ENCODE measurements at regions not wholly inside any gene's neighbourhood (a gene's known extent, or its start where the extent isn't known, plus 50 kb on each side); places are given as distances from the start of the nearest gene placed in this dataset.

DNA sequence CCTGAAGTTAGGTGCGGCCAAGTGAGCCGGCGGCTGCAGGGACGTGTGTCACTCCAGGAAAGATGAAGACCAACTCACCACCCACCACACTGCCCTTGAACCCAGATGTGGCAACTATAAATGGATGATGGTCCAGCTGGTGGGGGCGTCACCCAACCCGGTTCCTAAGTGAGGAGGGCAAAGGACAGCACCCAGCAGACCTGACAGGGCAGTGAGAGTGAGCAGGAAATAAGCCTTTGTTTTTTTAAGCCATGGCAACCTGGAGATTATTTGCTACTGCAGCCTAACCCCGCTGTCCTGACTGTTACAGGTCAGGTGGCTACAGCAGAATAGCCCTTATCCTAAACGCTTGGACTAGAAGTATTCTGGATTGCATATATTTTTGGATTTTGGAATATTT, 228.9 kb downstream of the CTTN start:
- Histone ChIP-seq H3K9me3 (replicated peaks; ENCODE audit: control insufficient read depth, insufficient read depth, low read depth, low read length) (no peaks in the 10 kb centered on the region), H3K4me2 (ENCODE audit: insufficient read depth, low read length) (no peak overlapping the region), H3K36me3 (ENCODE audit: control insufficient read depth, insufficient read depth, low read length) (no peaks in the 10 kb centered on the region), H3K4me1 (replicated peaks in 1 of 2; ENCODE audit: control insufficient read depth in 2 of 2, insufficient read depth in 2 of 2, low read length in 2 of 2) (peaks cover 0 to 10% of the 10 kb centered on the region in 2 experiments; a peak in 2 of 5 replicates), H4K20me1 (replicated peaks; ENCODE audit: control insufficient read depth, insufficient read depth, low read length) (peaks cover 6% of the 10 kb centered on the region; the same call in 1 of the 2 replicates), H3K79me2 (ENCODE audit: control insufficient read depth, insufficient read depth, low read length) (no peaks in the 10 kb centered on the region), H3K9ac (ENCODE audit: insufficient read depth in 1 of 2, low read depth in 2 of 2, low read length in 2 of 2) (no peak overlapping the region), H3K27ac (ENCODE audit: extremely low read depth, low read depth, low read length) (no peak overlapping the region), H3K9me1 (ENCODE audit: control insufficient read depth, insufficient read depth, low read length) (no peaks in the 10 kb centered on the region), H3K27me3 (ENCODE audit: control insufficient read depth in 2 of 2, insufficient read depth in 2 of 2, low read length in 2 of 2) (peaks cover 7 to 57% of the 10 kb centered on the region in 2 experiments; a peak in 3 of 5 replicates), H3K4me3 (no peak overlapping the region), H2AFZ (ENCODE audit: low read depth, low read length) (no peak overlapping the region)
- WGBS (ENCODE audit: insufficient coverage, low coverage, missing lambda C conversion rate): 1% methylated on average over 8 of the region's 8 CpGs
- intact Hi-C loops (cut with micrococcal nuclease) (no loop called here), in situ Hi-C loops (cut with MboI) (no loop called here)
- DNase-seq (ENCODE audit: extremely low read depth in 1 of 4, low spot score in 3 of 4) (no peak), ATAC-seq (no peak), FAIRE-seq (no peak)
- ChIA-PET CTCF (ENCODE audit: low intra/inter-chr PET ratio) (no interaction called here), POLR2A (no interaction called here)
- BruUV-seq (replicated peaks): no TSS peak
- TF ChIP-seq, protein P1, sequence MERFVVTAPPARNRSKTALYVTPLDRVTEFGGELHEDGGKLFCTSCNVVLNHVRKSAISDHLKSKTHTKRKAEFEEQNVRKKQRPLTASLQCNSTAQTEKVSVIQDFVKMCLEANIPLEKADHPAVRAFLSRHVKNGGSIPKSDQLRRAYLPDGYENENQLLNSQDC (CRISPR knock-in tag; IDR thresholded peaks at IDR 0.05): no peak
- no peak for TF ChIP-seq KDM5B (IDR thresholded peaks at IDR 0.05; ENCODE audit: insufficient replicate concordance, low read depth, low read length)
- no peak for TF ChIP-seq PHF21A (IDR thresholded peaks at IDR 0.05; ENCODE audit: borderline replicate concordance, low read depth)
- no peak for TF ChIP-seq ZNF324 (CRISPR knock-in tag; IDR thresholded peaks at IDR 0.05)
- no peak for TF ChIP-seq TRIM24 (IDR thresholded peaks at IDR 0.05)
- no peak for TF ChIP-seq SOX6 (IDR thresholded peaks at IDR 0.05)
- TF ChIP-seq TAF7 (tag; IDR thresholded peaks at IDR 0.05): no peak
- TF ChIP-seq JUNB (CRISPR knock-in tag; conservative IDR thresholded peaks at IDR 0.05): no peak
- no peak for TF ChIP-seq ZNF133 (CRISPR knock-in tag; IDR thresholded peaks at IDR 0.05)
- no peak for TF ChIP-seq PYGO2 (tag; IDR thresholded peaks at IDR 0.05)
- no peak for TF ChIP-seq LARP7 (IDR thresholded peaks at IDR 0.05)
- TF ChIP-seq TCF3 (CRISPR knock-in tag; IDR thresholded peaks at IDR 0.05): no peak
- no peak for TF ChIP-seq ZC3H8 (IDR thresholded peaks at IDR 0.05)
- no peak for TF ChIP-seq SUPT5H (IDR thresholded peaks at IDR 0.05)
- no peak for TF ChIP-seq ZBTB17 (CRISPR knock-in tag; IDR thresholded peaks at IDR 0.05)
- TF ChIP-seq YY1 (IDR thresholded peaks at IDR 0.05; ENCODE audit: borderline replicate concordance in 1 of 3, control insufficient read depth in 1 of 3, extremely low read depth in 1 of 3, insufficient read depth in 3 of 3, insufficient read length in 1 of 3, insufficient replicate concordance in 2 of 3, low read depth in 1 of 3, low read length in 2 of 3): no peak
- no peak for TF ChIP-seq HNRNPLL (IDR thresholded peaks at IDR 0.05; ENCODE audit: low read depth, low read length, poor library complexity, severe bottlenecking)
- TF ChIP-seq, protein P2, sequence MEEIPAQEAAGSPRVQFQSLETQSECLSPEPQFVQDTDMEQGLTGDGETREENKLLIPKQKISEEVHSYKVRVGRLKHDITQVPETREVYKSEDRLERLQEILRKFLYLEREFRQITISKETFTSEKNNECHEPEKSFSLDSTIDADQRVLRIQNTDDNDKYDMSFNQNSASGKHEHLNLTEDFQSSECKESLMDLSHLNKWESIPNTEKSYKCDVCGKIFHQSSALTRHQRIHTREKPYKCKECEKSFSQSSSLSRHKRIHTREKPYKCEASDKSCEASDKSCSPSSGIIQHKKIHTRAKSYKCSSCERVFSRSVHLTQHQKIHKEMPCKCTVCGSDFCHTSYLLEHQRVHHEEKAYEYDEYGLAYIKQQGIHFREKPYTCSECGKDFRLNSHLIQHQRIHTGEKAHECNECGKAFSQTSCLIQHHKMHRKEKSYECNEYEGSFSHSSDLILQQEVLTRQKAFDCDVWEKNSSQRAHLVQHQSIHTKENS (CRISPR knock-in tag; IDR thresholded peaks at IDR 0.05): no peak
- TF ChIP-seq MYBL2 (IDR thresholded peaks at IDR 0.05; ENCODE audit: low read depth): no peak
- TF ChIP-seq MYBL2 (CRISPR knock-in tag; IDR thresholded peaks at IDR 0.05; ENCODE audit: borderline replicate concordance): no peak

Measured in K562 (cell line).